ENCODE measurements at regions not wholly inside any gene's neighbourhood (a gene's known extent, or its start where the extent isn't known, plus 50 kb on each side); places are given as distances from the start of the nearest gene placed in this dataset.
"Not testable (repeated sequence)": the region's sequence is repeated elsewhere in the genome, so short reads cannot be mapped to it uniquely, and the experiment has no call there.

- no peak for DNase-seq (ENCODE audit: low spot score)
- no peak for TF ChIP-seq CTCF (IDR thresholded peaks at IDR 0.05)
- no peak for ATAC-seq (ENCODE audit: insufficient number of reproducible peaks, low FRiP score, low read depth)
- Histone ChIP-seq H3K4me1 (ENCODE audit: control insufficient read depth in 1 of 2, low read depth in 2 of 2) (no peaks in the 10 kb centered on the region), H3K36me3 (no peaks in the 10 kb centered on the region), H3K9me3 (no peaks in the 10 kb centered on the region), H3K27me3 (replicated peaks; ENCODE audit: insufficient read depth) (no peaks in the 10 kb centered on the region), H3K27ac (no peak overlapping the region), H3K4me3 (no peak overlapping the region)
Observed at GRCh38 chrX:39492497-39493162, 605.1 kb downstream of the BCOR start.

GRCh38 chrX:39493168-39493567, 604.6 kb downstream of the BCOR start:
- DNase-seq (ENCODE audit: low spot score) (no peak), ATAC-seq (ENCODE audit: insufficient number of reproducible peaks, low FRiP score, low read depth) (no peak)
- no peak overlapping the region for H3K27ac ChIP-seq
- TF ChIP-seq CTCF (IDR thresholded peaks at IDR 0.05) = no peak
- no peaks in the 10 kb centered on the region for H3K36me3 ChIP-seq
- H3K4me1 ChIP-seq (ENCODE audit: control insufficient read depth in 1 of 2, low read depth in 2 of 2) = no peaks in the 10 kb centered on the region
- H3K27me3 ChIP-seq (replicated peaks; ENCODE audit: insufficient read depth) = no peaks in the 10 kb centered on the region
- H3K9me3 ChIP-seq = no peaks in the 10 kb centered on the region
- no peak overlapping the region for H3K4me3 ChIP-seq

- H3K27me3 ChIP-seq (replicated peaks; ENCODE audit: insufficient read depth); H3K4me3 ChIP-seq; H3K36me3 ChIP-seq; H3K4me1 ChIP-seq (ENCODE audit: control insufficient read depth in 1 of 2, low read depth in 2 of 2); DNase-seq (ENCODE audit: low spot score); H3K9me3 ChIP-seq; H3K27ac ChIP-seq; ATAC-seq (ENCODE audit: insufficient number of reproducible peaks, low FRiP score, low read depth): not testable (repeated sequence)
Observed at GRCh38 chrX:39497117-39497516, 600.6 kb downstream of the BCOR start.

GRCh38 chrX:39497702-39498265, 600.0 kb downstream of the BCOR start:
- H3K4me3 ChIP-seq = no peak overlapping the region
- ATAC-seq (ENCODE audit: insufficient number of reproducible peaks, low FRiP score, low read depth) (no peak), DNase-seq (ENCODE audit: low spot score) (no peak)
- H3K36me3 ChIP-seq = no peaks in the 10 kb centered on the region
- H3K27me3 ChIP-seq (replicated peaks; ENCODE audit: insufficient read depth) = no peaks in the 10 kb centered on the region
- H3K4me1 ChIP-seq (ENCODE audit: control insufficient read depth in 1 of 2, low read depth in 2 of 2) = no peaks in the 10 kb centered on the region
- no peak for TF ChIP-seq CTCF (IDR thresholded peaks at IDR 0.05)
- no peak overlapping the region for H3K27ac ChIP-seq
- H3K9me3 ChIP-seq = no peaks in the 10 kb centered on the region

- no peaks in the 10 kb centered on the region for H3K9me3 ChIP-seq
- no peak for DNase-seq (ENCODE audit: low spot score)
- H3K4me3 ChIP-seq = no peak overlapping the region
- no peaks in the 10 kb centered on the region for H3K27me3 ChIP-seq (replicated peaks; ENCODE audit: insufficient read depth)
- no peak overlapping the region for H3K27ac ChIP-seq
- no peaks in the 10 kb centered on the region for H3K4me1 ChIP-seq (ENCODE audit: control insufficient read depth in 1 of 2, low read depth in 2 of 2)
- no peak for ATAC-seq (ENCODE audit: insufficient number of reproducible peaks, low FRiP score, low read depth)
- H3K36me3 ChIP-seq = no peaks in the 10 kb centered on the region
- no peak for TF ChIP-seq CTCF (IDR thresholded peaks at IDR 0.05)
Observed at GRCh38 chrX:39499996-39500395, 597.8 kb downstream of the BCOR start.

- ATAC-seq (ENCODE audit: insufficient number of reproducible peaks, low FRiP score, low read depth) (no peak), DNase-seq (ENCODE audit: low spot score) (no peak)
- Histone ChIP-seq H3K27ac (no peak overlapping the region), H3K36me3 (no peaks in the 10 kb centered on the region), H3K9me3 (no peaks in the 10 kb centered on the region), H3K4me3 (no peak overlapping the region), H3K27me3 (replicated peaks; ENCODE audit: insufficient read depth) (no peaks in the 10 kb centered on the region), H3K4me1 (ENCODE audit: control insufficient read depth in 1 of 2, low read depth in 2 of 2) (no peaks in the 10 kb centered on the region)
- TF ChIP-seq CTCF (IDR thresholded peaks at IDR 0.05) = no peak
Observed at GRCh38 chrX:39501822-39502221, 595.9 kb downstream of the BCOR start.
